ENCODE measurements at regions not wholly inside any gene's neighbourhood (a gene's known extent, or its start where the extent isn't known, plus 50 kb on each side); places are given as distances from the start of the nearest gene placed in this dataset.
A peak's percentile ranks its signal among the peaks of the same experiment; 100 is the strongest.

DNA sequence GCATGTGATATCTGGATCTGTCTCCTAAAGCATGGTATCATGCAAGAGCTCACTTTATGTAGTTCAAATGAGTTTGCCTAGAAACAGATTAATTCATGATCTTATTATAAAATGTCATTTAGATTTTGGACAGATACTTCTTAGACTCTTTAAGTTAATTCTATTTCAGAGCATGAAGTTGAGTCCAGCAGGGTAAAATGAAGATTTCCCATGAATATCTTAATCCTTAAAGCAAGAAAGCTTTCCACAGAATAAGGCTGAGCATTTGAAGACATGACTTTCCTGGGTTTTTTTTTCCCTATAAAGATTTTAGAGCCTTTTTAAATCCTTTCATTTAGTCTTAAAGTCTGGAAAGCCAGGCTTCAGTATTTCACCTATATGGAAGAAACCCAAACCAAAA is 556.0 kb upstream of the GJE1 start:
- no peak overlapping the region for H3K4me3 ChIP-seq
- intact Hi-C loops (cut with micrococcal nuclease) = no loop called here
- no peaks in the 10 kb centered on the region for H3K27me3 ChIP-seq (ENCODE audit: low read depth)
- no peaks in the 10 kb centered on the region for H3K9me3 ChIP-seq (replicated peaks)
- H3K4me1 ChIP-seq = no peaks in the 10 kb centered on the region
- no peak for DNase-seq
- no peaks in the 10 kb centered on the region for H3K36me3 ChIP-seq
- no peak overlapping the region for H3K27ac ChIP-seq (replicated peaks)
- no peak for TF ChIP-seq CTCF (IDR thresholded peaks at IDR 0.05; ENCODE audit: borderline replicate concordance)

- Histone ChIP-seq H3K27me3 (ENCODE audit: low read depth) (no peaks in the 10 kb centered on the region), H3K36me3 (no peaks in the 10 kb centered on the region)
These were observed 569.6 kb upstream of the GJE1 start for GRCh38 chr6:141562851-141563763.

DNA sequence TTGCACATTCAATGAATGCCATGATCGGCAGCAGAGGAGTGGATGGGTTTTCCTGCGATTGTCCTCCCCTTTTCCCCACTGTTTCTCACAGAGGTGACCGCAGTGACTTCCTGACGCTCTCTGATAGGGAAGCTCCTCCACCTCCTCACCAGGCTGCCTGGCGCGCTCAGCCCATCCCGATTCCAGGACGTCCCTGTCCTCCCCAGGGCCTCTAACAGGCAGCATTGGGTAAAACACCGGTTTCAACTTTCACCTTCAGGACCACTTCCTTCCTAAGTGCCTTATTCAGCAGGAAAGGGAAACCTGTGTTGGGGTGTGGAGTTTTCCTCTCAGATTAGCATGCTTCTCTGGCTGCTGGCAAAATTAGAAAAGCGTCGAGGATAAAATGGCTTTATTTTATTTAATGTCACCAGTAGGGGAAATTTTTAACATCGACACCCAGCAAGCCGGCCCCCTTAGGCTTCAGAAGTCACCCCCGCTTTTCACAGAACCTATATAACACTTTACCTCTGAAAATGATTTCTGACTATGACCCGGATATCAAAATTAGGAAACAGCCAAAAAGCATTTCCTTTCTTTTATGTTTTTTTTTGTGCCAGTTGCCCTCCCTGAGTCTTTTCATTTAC is 570.4 kb upstream of the GJE1 start:
- Histone ChIP-seq H3K9me3 (replicated peaks) (no peaks in the 10 kb centered on the region), H3K4me3 (peak overlapping the region; percentile 55), H3K36me3 (no peaks in the 10 kb centered on the region), H3K27ac (replicated peaks) (peak overlapping the region; percentile 78), H3K27me3 (ENCODE audit: low read depth) (no peaks in the 10 kb centered on the region), H3K4me1 (peaks cover 20% of the 10 kb centered on the region)
- intact Hi-C loops (cut with micrococcal nuclease) = no loop called here
- TF ChIP-seq CTCF (IDR thresholded peaks at IDR 0.05; ENCODE audit: borderline replicate concordance) = no peak
- DNase-seq = peak; percentile 29

More at GRCh38 chr6:141562851-141563763, 569.6 kb upstream of the GJE1 start:
- intact Hi-C loops (cut with micrococcal nuclease) = no loop called here
- H3K27ac ChIP-seq (replicated peaks) = peak overlapping the region; percentile 78
- peak; percentile 21 for DNase-seq
- peak overlapping the region; percentile 55 for H3K4me3 ChIP-seq
- H3K4me1 ChIP-seq = peaks cover 20% of the 10 kb centered on the region
- H3K9me3 ChIP-seq (replicated peaks) = no peaks in the 10 kb centered on the region
- peak; percentile 94 for TF ChIP-seq CTCF (IDR thresholded peaks at IDR 0.05; ENCODE audit: borderline replicate concordance)

DNA sequence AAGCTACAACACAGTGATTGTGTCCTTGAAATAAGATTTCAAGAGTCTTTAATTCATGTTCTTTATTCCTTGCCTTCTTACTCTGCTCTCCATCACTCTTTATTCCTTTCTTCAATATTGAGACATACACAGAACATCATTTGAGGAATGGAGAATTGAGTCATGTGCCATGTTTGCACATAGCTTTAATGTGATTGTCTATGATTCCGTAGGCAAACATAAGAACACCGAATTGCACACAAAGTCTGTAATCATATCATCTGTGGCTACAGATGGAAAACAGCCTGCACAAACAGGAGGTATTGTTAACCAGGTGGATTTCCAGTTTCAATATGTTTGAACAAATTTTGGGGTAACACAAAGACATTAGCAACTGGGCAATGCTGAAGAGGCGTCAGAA is 571.6 kb upstream of the GJE1 start:
- H3K9me3 ChIP-seq (replicated peaks) = no peaks in the 10 kb centered on the region
- no peak for DNase-seq
- H3K4me1 ChIP-seq = peaks cover 20% of the 10 kb centered on the region
- TF ChIP-seq CTCF (IDR thresholded peaks at IDR 0.05; ENCODE audit: borderline replicate concordance) = no peak
- no peaks in the 10 kb centered on the region for H3K36me3 ChIP-seq
- intact Hi-C loops (cut with micrococcal nuclease) = no loop called here
- no peak overlapping the region for H3K4me3 ChIP-seq
- no peak overlapping the region for H3K27ac ChIP-seq (replicated peaks)
- no peaks in the 10 kb centered on the region for H3K27me3 ChIP-seq (ENCODE audit: low read depth)

GRCh38 chr6:141552463-141552862 is 580.3 kb upstream of the GJE1 start:
- H3K4me1 ChIP-seq = peaks cover 19% of the 10 kb centered on the region
- H3K27ac ChIP-seq (replicated peaks) = peak overlapping the region; percentile 70
- intact Hi-C loops (cut with micrococcal nuclease) = loop anchor here (10.0 kb wide), 1 partner anchor 68 kb away; no protein-coding TSS in a partner anchor

More at GRCh38 chr6:141552463-141552862, 580.3 kb upstream of the GJE1 start:
- no peak for DNase-seq
- no peak overlapping the region for H3K4me3 ChIP-seq
- no peaks in the 10 kb centered on the region for H3K27me3 ChIP-seq (ENCODE audit: low read depth)
- peaks cover 18% of the 10 kb centered on the region for H3K9me3 ChIP-seq (replicated peaks)
- TF ChIP-seq CTCF (IDR thresholded peaks at IDR 0.05; ENCODE audit: borderline replicate concordance) = no peak
- H3K36me3 ChIP-seq = no peaks in the 10 kb centered on the region
